ENCODE measurements at regions not wholly inside any gene's neighbourhood (a gene's known extent, or its start where the extent isn't known, plus 50 kb on each side); places are given as distances from the start of the nearest gene placed in this dataset.

DNA sequence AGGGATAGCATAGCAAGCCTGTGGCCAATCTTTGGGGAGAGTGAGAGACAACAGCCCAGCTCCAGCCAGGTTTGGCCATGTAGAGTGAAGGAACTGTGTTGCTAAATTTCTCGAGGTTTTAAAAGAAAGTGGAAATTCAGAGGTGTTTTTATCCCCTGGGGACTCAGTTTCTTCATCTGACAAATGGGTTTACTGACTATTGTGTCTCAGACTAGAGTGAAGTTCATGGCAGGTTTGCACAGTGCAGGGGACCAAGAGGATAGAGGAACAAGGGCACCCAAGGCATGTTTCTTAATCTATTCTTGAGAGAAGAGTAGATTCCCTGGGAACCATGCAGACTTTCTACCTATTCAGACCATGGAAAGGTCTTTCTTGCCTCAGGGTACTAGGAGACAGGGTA is 555.8 kb upstream of the C16orf82 start:
- no peak overlapping the region for H3K9ac ChIP-seq
- H3K4me3 ChIP-seq (IDR thresholded peaks at IDR 0.05; ENCODE audit: insufficient read depth, low read depth, low read length), result no peak overlapping the region
- no peak overlapping the region for H3K27ac ChIP-seq
- no peaks in the 10 kb centered on the region for H3K4me1 ChIP-seq (ENCODE audit: low read depth, poor library complexity, severe bottlenecking)
- no peaks in the 10 kb centered on the region for H4K20me1 ChIP-seq (ENCODE audit: insufficient read depth)
- TF ChIP-seq CTCF (conservative IDR thresholded peaks at IDR 0.05; ENCODE audit: low read depth, low read length), result no peak
- no peaks in the 10 kb centered on the region for H3K27me3 ChIP-seq (ENCODE audit: insufficient read depth, low read depth)
- no peaks in the 10 kb centered on the region for H3K36me3 ChIP-seq (ENCODE audit: insufficient read depth)
- H2AFZ ChIP-seq (ENCODE audit: low read depth), result no peak overlapping the region
- no peaks in the 10 kb centered on the region for H3K79me2 ChIP-seq (ENCODE audit: insufficient read depth, low read depth)
- H3K4me2 ChIP-seq, result no peak overlapping the region

DNA sequence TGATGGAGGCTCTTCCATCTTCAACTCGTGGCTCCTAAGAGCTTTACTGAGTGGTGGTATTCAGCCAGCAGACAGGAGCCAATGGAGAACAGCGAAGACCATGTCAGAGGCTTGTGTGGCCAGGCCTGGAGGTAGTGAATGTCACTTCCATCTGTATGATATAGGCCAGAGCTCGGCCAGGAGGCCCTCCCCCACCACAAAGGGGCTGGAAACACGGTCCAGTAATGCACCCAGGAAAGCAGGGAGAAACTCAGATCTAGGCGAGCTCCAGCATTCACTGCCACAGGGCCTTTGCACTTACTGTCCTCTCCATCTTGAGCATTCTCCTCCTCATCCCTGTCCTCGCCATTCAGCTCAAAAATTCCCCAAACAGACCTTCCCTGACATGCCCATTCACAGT is 555.3 kb upstream of the C16orf82 start:
- no peak overlapping the region for H3K4me2 ChIP-seq
- H3K79me2 ChIP-seq (ENCODE audit: insufficient read depth, low read depth), result no peaks in the 10 kb centered on the region
- no peak overlapping the region for H2AFZ ChIP-seq (ENCODE audit: low read depth)
- no peak overlapping the region for H3K27ac ChIP-seq
- H3K9ac ChIP-seq, result no peak overlapping the region
- no peak overlapping the region for H3K4me3 ChIP-seq (IDR thresholded peaks at IDR 0.05; ENCODE audit: insufficient read depth, low read depth, low read length)
- no peaks in the 10 kb centered on the region for H3K36me3 ChIP-seq (ENCODE audit: insufficient read depth)
- no peaks in the 10 kb centered on the region for H4K20me1 ChIP-seq (ENCODE audit: insufficient read depth)
- no peak for TF ChIP-seq CTCF (conservative IDR thresholded peaks at IDR 0.05; ENCODE audit: low read depth, low read length)
- H3K27me3 ChIP-seq (ENCODE audit: insufficient read depth, low read depth), result no peaks in the 10 kb centered on the region
- no peaks in the 10 kb centered on the region for H3K4me1 ChIP-seq (ENCODE audit: low read depth, poor library complexity, severe bottlenecking)

GRCh38 chr16:26521626-26522025 is 545.1 kb upstream of the C16orf82 start:
- Histone ChIP-seq H3K4me2 (no peak overlapping the region), H3K4me1 (ENCODE audit: low read depth, poor library complexity, severe bottlenecking) (no peaks in the 10 kb centered on the region), H3K27me3 (ENCODE audit: insufficient read depth, low read depth) (no peaks in the 10 kb centered on the region), H3K9ac (no peak overlapping the region), H3K4me3 (IDR thresholded peaks at IDR 0.05; ENCODE audit: insufficient read depth, low read depth, low read length) (no peak overlapping the region), H3K79me2 (ENCODE audit: insufficient read depth, low read depth) (no peaks in the 10 kb centered on the region), H3K27ac (no peak overlapping the region), H2AFZ (ENCODE audit: low read depth) (no peak overlapping the region), H4K20me1 (ENCODE audit: insufficient read depth) (no peaks in the 10 kb centered on the region), H3K36me3 (ENCODE audit: insufficient read depth) (no peaks in the 10 kb centered on the region)
- no peak for TF ChIP-seq CTCF (conservative IDR thresholded peaks at IDR 0.05; ENCODE audit: low read depth, low read length)

- H3K4me3 ChIP-seq (IDR thresholded peaks at IDR 0.05; ENCODE audit: insufficient read depth, low read depth, low read length), result no peak overlapping the region
- H3K27me3 ChIP-seq (ENCODE audit: insufficient read depth, low read depth), result no peaks in the 10 kb centered on the region
- H3K79me2 ChIP-seq (ENCODE audit: insufficient read depth, low read depth), result no peaks in the 10 kb centered on the region
- H3K4me1 ChIP-seq (ENCODE audit: low read depth, poor library complexity, severe bottlenecking), result no peaks in the 10 kb centered on the region
- TF ChIP-seq CTCF (conservative IDR thresholded peaks at IDR 0.05; ENCODE audit: low read depth, low read length), result no peak
- H3K36me3 ChIP-seq (ENCODE audit: insufficient read depth), result no peaks in the 10 kb centered on the region
- no peak overlapping the region for H3K27ac ChIP-seq
- H4K20me1 ChIP-seq (ENCODE audit: insufficient read depth), result no peaks in the 10 kb centered on the region
- no peak overlapping the region for H3K4me2 ChIP-seq
- no peak overlapping the region for H2AFZ ChIP-seq (ENCODE audit: low read depth)
- no peak overlapping the region for H3K9ac ChIP-seq
Observed at GRCh38 chr16:26524281-26524680, 542.4 kb upstream of the C16orf82 start.

- Histone ChIP-seq H3K9ac (no peak overlapping the region), H3K27ac (no peak overlapping the region), H2AFZ (ENCODE audit: low read depth) (no peak overlapping the region), H3K79me2 (ENCODE audit: insufficient read depth, low read depth) (no peaks in the 10 kb centered on the region), H3K4me3 (IDR thresholded peaks at IDR 0.05; ENCODE audit: insufficient read depth, low read depth, low read length) (no peak overlapping the region), H3K4me1 (ENCODE audit: low read depth, poor library complexity, severe bottlenecking) (no peaks in the 10 kb centered on the region), H3K36me3 (ENCODE audit: insufficient read depth) (no peaks in the 10 kb centered on the region), H4K20me1 (ENCODE audit: insufficient read depth) (no peaks in the 10 kb centered on the region), H3K27me3 (ENCODE audit: insufficient read depth, low read depth) (no peaks in the 10 kb centered on the region), H3K4me2 (no peak overlapping the region)
- TF ChIP-seq CTCF (conservative IDR thresholded peaks at IDR 0.05; ENCODE audit: low read depth, low read length), result no peak
Observed at GRCh38 chr16:26524846-26525245, 541.9 kb upstream of the C16orf82 start.
